AG10803 (cell line): ENCODE measurements at regions not wholly inside any gene's neighbourhood (a gene's known extent, or its start where the extent isn't known, plus 50 kb on each side); places are given as distances from the start of the nearest gene placed in this dataset.

Experiments used
- DNase-seq: peaks from one replicate; pipeline ENCODE4 v3.0.0; 2010; ENCODE audit warnings: low read depth
- H3K4me3 ChIP-seq: 2 replicates; pipeline ENCODE4 v1.5.1; 2011; ENCODE audit warnings: mild to moderate bottlenecking, low read length, control low read depth
- TF ChIP-seq, protein P1 (sequence below): conservative IDR thresholded peaks from 2 replicates; pipeline ENCODE4 v1.5.1; 2011; ENCODE audit warnings: mild to moderate bottlenecking, low read length, control low read depth, inconsistent platforms

DNA sequence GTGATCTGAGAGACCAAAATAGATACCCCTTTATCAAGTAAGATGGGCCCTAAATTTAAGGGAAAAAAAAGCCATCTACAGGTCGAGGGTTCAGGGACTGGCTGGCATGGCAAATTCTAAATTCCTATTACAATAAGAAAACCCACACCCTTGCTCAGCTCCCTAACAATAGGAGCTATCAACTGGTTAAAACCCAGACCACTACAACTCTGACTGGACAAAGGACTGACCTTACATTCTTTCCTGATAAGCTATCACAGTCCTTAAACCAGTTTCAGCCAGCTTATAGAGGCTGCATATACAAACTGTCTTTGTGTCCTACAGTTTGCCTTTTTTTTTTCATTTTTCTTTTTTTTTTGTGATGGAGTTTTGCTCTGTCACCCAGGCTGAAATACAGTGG lies 803.6 kb downstream of the NR2F1-AS1 start:
- no peak for DNase-seq
- TF ChIP-seq, protein P1, sequence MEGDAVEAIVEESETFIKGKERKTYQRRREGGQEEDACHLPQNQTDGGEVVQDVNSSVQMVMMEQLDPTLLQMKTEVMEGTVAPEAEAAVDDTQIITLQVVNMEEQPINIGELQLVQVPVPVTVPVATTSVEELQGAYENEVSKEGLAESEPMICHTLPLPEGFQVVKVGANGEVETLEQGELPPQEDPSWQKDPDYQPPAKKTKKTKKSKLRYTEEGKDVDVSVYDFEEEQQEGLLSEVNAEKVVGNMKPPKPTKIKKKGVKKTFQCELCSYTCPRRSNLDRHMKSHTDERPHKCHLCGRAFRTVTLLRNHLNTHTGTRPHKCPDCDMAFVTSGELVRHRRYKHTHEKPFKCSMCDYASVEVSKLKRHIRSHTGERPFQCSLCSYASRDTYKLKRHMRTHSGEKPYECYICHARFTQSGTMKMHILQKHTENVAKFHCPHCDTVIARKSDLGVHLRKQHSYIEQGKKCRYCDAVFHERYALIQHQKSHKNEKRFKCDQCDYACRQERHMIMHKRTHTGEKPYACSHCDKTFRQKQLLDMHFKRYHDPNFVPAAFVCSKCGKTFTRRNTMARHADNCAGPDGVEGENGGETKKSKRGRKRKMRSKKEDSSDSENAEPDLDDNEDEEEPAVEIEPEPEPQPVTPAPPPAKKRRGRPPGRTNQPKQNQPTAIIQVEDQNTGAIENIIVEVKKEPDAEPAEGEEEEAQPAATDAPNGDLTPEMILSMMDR = no peak
- no peak overlapping the region for H3K4me3 ChIP-seq

DNA sequence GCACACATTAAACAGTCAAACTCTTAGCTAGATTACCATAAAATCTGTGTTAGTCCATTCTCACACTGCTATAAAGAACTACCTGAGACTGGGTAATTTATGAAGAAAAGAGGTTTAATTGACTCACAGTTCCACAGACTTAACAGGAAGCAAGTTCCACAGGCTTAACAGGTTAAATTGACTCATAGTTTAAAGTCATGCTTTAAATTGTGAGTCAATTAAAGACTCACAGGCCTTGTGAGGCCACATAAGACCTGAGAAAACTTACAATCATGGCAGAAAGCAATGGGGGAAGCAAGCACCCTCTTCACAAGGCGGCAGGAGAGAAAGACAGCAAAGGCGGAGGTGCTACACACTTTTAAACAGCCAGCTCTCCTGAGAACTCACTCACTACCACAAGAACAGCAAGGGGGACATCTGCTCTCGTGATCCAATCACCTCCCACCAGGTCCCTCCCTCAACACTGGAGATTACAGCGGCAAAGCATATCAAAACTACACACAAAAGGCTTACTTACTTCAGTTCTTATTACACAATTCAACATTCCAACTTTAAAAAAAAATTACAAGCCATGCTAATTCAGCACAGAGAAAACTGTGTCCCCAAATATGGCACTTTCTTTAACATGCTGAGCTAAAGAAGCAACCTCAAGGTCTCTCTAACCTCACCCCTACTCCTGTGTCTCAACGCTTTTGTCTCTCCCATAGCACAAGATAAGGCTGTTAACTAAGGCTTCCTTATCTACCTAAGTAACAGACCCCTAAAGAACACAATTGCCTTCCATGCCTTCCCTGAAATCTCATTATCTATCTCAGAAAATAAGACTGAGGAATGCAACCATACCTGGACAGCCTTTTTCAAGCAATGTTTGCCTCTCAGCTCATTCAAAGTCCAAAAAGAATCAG lies 805.1 kb downstream of the NR2F1-AS1 start:
- no peak overlapping the region for H3K4me3 ChIP-seq
- TF ChIP-seq, protein P1 = no peak

GRCh38 chr5:92769978-92770377 lies 811.0 kb downstream of the NR2F1-AS1 start:
- peak; percentile 25 for DNase-seq
- TF ChIP-seq, protein P1 = no peak
- H3K4me3 ChIP-seq = no peak overlapping the region

More for the DNA sequence above, 805.1 kb downstream of the NR2F1-AS1 start:
- peak; percentile 3 for DNase-seq

- no peak overlapping the region for H3K4me3 ChIP-seq
- no peak for DNase-seq
- TF ChIP-seq, protein P1 = no peak
Measured at GRCh38 chr5:92761585-92761984, 819.4 kb downstream of the NR2F1-AS1 start.

- TF ChIP-seq, protein P1 = no peak
- no peak overlapping the region for H3K4me3 ChIP-seq
- DNase-seq = no peak
Measured at GRCh38 chr5:92760550-92760949, 820.5 kb downstream of the NR2F1-AS1 start.

DNA sequence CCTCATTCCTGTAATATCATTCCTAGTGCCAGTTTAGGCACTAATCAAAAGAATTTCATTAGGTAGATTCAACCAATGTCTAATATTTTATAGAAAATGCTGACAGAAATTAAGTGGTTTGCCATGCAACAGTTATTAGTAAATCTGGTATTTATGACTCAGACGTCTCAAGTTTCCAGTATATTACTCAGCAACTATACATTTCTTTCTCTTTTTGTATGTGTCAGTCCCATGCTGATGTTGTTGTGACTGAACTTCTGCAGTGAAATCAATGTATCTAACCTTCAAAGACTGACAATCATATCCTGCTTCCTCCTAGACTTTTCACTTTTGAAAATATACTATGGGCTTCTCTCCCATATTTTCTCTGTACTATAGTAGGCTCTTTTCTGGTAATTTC lies 822.5 kb downstream of the NR2F1-AS1 start:
- no peak overlapping the region for H3K4me3 ChIP-seq
- peak; percentile 12 for DNase-seq
- TF ChIP-seq, protein P1 = no peak

DNA sequence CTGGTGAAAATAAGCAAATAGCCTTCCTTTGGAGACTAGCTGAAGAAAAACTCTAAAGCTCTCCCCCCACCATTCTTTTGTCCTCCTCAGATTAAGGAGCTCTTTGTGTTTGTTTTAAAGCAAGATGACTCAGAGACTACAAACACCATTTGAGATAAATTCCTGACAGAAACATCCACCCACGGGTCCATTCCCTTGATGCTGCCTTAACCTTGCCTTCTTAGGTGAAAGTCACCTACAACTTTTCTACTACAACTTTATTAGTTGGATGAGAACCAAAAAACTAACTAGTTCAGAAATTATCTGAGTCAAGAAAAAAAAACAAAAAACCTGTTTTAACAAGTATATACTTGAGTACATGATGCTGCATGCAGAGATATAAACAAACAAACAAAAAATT lies 831.1 kb downstream of the NR2F1-AS1 start:
- H3K4me3 ChIP-seq = no peak overlapping the region
- TF ChIP-seq, protein P1 = no peak
- no peak for DNase-seq
